ENCODE measurements at regions not wholly inside any gene's neighbourhood (a gene's known extent, or its start where the extent isn't known, plus 50 kb on each side); places are given as distances from the start of the nearest gene placed in this dataset.

- Histone ChIP-seq H2BK15ac (ENCODE audit: low read length) (no peak overlapping the region), H2BK12ac (ENCODE audit: low read length) (no peak overlapping the region), H3K9ac (ENCODE audit: low read depth, low read length, poor library complexity) (no peak overlapping the region), H3K14ac (ENCODE audit: low read length) (no peak overlapping the region), H2AK5ac (ENCODE audit: low read depth, low read length) (no peak overlapping the region), H3K4me1 (ENCODE audit: control insufficient read depth in 2 of 2, insufficient read depth in 1 of 2, low read depth in 1 of 2, low read length in 2 of 2) (peaks cover 4 to 10% of the 10 kb centered on the region in 2 donors), H3K27me3 (ENCODE audit: control insufficient read depth in 3 of 3, insufficient read depth in 3 of 3, low read depth in 1 of 3, low read length in 3 of 3) (no peaks in the 10 kb centered on the region), H4K91ac (ENCODE audit: low read depth, low read length, poor library complexity) (no peak overlapping the region), H3K18ac (ENCODE audit: low read length) (no peak overlapping the region), H3K36me3 (replicated peaks in 1 of 2; ENCODE audit: control insufficient read depth in 2 of 2, insufficient read depth in 2 of 2, low read length in 2 of 2) (no peaks in the 10 kb centered on the region), H2BK5ac (ENCODE audit: low read length) (no peak overlapping the region), H3K4ac (ENCODE audit: low read length) (no peak overlapping the region), H3K4me3 (ENCODE audit: low read length in 2 of 2) (no peak overlapping the region), H3K79me1 (ENCODE audit: low read depth, low read length) (no peaks in the 10 kb centered on the region), H2BK120ac (ENCODE audit: low read depth, low read length) (no peak overlapping the region), H4K8ac (ENCODE audit: low read depth, low read length) (no peak overlapping the region), H3K4me2 (ENCODE audit: insufficient read depth, low read length, poor library complexity, severe bottlenecking) (no peak overlapping the region), H3K9me3 (replicated peaks in 1 of 2; ENCODE audit: control insufficient read depth in 2 of 2, insufficient read depth in 1 of 2, low read depth in 1 of 2, low read length in 2 of 2) (no peaks in the 10 kb centered on the region), H3K23ac (ENCODE audit: low read depth, low read length, poor library complexity) (no peak overlapping the region), H2AFZ (ENCODE audit: low read length) (peak overlapping the region; percentile 5), H3K27ac (replicated peaks; ENCODE audit: low read length) (no peak overlapping the region)
- DNase-seq (ENCODE audit: low spot score): no peak
- no CpG with 5 or more reads among the region's 1 CpG for WGBS, 2 donors (ENCODE audit: extremely low coverage in 2 of 2, insufficient read length in 2 of 2, insufficient replicate concordance in 1 of 2)
Observed at GRCh38 chr11:80328774-80329173, 887.9 kb upstream of the TENM4 start.

- no peak overlapping the region for H3K27ac ChIP-seq (replicated peaks; ENCODE audit: low read length)
- no peak overlapping the region for H2BK15ac ChIP-seq (ENCODE audit: low read length)
- H2BK5ac ChIP-seq (ENCODE audit: low read length): no peak overlapping the region
- H3K4me3 ChIP-seq (ENCODE audit: low read length in 2 of 2): no peak overlapping the region
- no peaks in the 10 kb centered on the region for H3K27me3 ChIP-seq (ENCODE audit: control insufficient read depth in 3 of 3, insufficient read depth in 3 of 3, low read depth in 1 of 3, low read length in 3 of 3)
- no peaks in the 10 kb centered on the region for H3K9me3 ChIP-seq (replicated peaks in 1 of 2; ENCODE audit: control insufficient read depth in 2 of 2, insufficient read depth in 1 of 2, low read depth in 1 of 2, low read length in 2 of 2)
- H2BK12ac ChIP-seq (ENCODE audit: low read length): no peak overlapping the region
- H4K91ac ChIP-seq (ENCODE audit: low read depth, low read length, poor library complexity): no peak overlapping the region
- no peak overlapping the region for H3K23ac ChIP-seq (ENCODE audit: low read depth, low read length, poor library complexity)
- DNase-seq (ENCODE audit: low spot score): peak; percentile 14
- H3K4ac ChIP-seq (ENCODE audit: low read length): no peak overlapping the region
- no peak overlapping the region for H3K14ac ChIP-seq (ENCODE audit: low read length)
- no peak overlapping the region for H2AK5ac ChIP-seq (ENCODE audit: low read depth, low read length)
- no peak overlapping the region for H2BK120ac ChIP-seq (ENCODE audit: low read depth, low read length)
- H3K18ac ChIP-seq (ENCODE audit: low read length): no peak overlapping the region
- WGBS, 2 donors (ENCODE audit: extremely low coverage in 2 of 2, insufficient read length in 2 of 2, insufficient replicate concordance in 1 of 2): no CpG with 5 or more reads among the region's 4 CpGs
- peaks cover 4 to 10% of the 10 kb centered on the region in 2 donors for H3K4me1 ChIP-seq (ENCODE audit: control insufficient read depth in 2 of 2, insufficient read depth in 1 of 2, low read depth in 1 of 2, low read length in 2 of 2)
- no peaks in the 10 kb centered on the region for H3K36me3 ChIP-seq (replicated peaks in 1 of 2; ENCODE audit: control insufficient read depth in 2 of 2, insufficient read depth in 2 of 2, low read length in 2 of 2)
- H4K8ac ChIP-seq (ENCODE audit: low read depth, low read length): no peak overlapping the region
- H3K4me2 ChIP-seq (ENCODE audit: insufficient read depth, low read length, poor library complexity, severe bottlenecking): no peak overlapping the region
- H3K79me1 ChIP-seq (ENCODE audit: low read depth, low read length): no peaks in the 10 kb centered on the region
- peak overlapping the region; percentile 5 for H2AFZ ChIP-seq (ENCODE audit: low read length)
- H3K9ac ChIP-seq (ENCODE audit: low read depth, low read length, poor library complexity): no peak overlapping the region
Observed at GRCh38 chr11:80327956-80328614, 887.3 kb upstream of the TENM4 start.

GRCh38 chr11:80321786-80322185, 881.0 kb upstream of the TENM4 start:
- Histone ChIP-seq H3K4ac (ENCODE audit: low read length) (no peak overlapping the region), H2BK5ac (ENCODE audit: low read length) (no peak overlapping the region), H3K36me3 (replicated peaks in 1 of 2; ENCODE audit: control insufficient read depth in 2 of 2, insufficient read depth in 2 of 2, low read length in 2 of 2) (no peaks in the 10 kb centered on the region), H3K23ac (ENCODE audit: low read depth, low read length, poor library complexity) (no peak overlapping the region), H4K91ac (ENCODE audit: low read depth, low read length, poor library complexity) (no peak overlapping the region), H3K27ac (replicated peaks; ENCODE audit: low read length) (no peak overlapping the region), H2BK120ac (ENCODE audit: low read depth, low read length) (no peak overlapping the region), H2AK5ac (ENCODE audit: low read depth, low read length) (no peak overlapping the region), H3K4me1 (ENCODE audit: control insufficient read depth in 2 of 2, insufficient read depth in 1 of 2, low read depth in 1 of 2, low read length in 2 of 2) (no peaks in the 10 kb centered on the region), H4K8ac (ENCODE audit: low read depth, low read length) (no peak overlapping the region), H2BK15ac (ENCODE audit: low read length) (no peak overlapping the region), H3K27me3 (ENCODE audit: control insufficient read depth in 3 of 3, insufficient read depth in 3 of 3, low read depth in 1 of 3, low read length in 3 of 3) (no peaks in the 10 kb centered on the region), H3K18ac (ENCODE audit: low read length) (no peak overlapping the region), H2BK12ac (ENCODE audit: low read length) (no peak overlapping the region), H3K9me3 (replicated peaks in 1 of 2; ENCODE audit: control insufficient read depth in 2 of 2, insufficient read depth in 1 of 2, low read depth in 1 of 2, low read length in 2 of 2) (no peaks in the 10 kb centered on the region), H3K4me3 (ENCODE audit: low read length in 2 of 2) (no peak overlapping the region), H3K79me1 (ENCODE audit: low read depth, low read length) (no peaks in the 10 kb centered on the region), H3K14ac (ENCODE audit: low read length) (no peak overlapping the region), H3K9ac (ENCODE audit: low read depth, low read length, poor library complexity) (no peak overlapping the region), H2AFZ (ENCODE audit: low read length) (no peak overlapping the region), H3K4me2 (ENCODE audit: insufficient read depth, low read length, poor library complexity, severe bottlenecking) (no peak overlapping the region)
- DNase-seq (ENCODE audit: low spot score): no peak
- WGBS, 2 donors (ENCODE audit: extremely low coverage in 2 of 2, insufficient read length in 2 of 2, insufficient replicate concordance in 1 of 2): no CpG with 5 or more reads among the region's 2 CpGs

- Histone ChIP-seq H4K8ac (ENCODE audit: low read depth, low read length) (no peak overlapping the region), H3K9ac (ENCODE audit: low read depth, low read length, poor library complexity) (no peak overlapping the region), H3K36me3 (replicated peaks in 1 of 2; ENCODE audit: control insufficient read depth in 2 of 2, insufficient read depth in 2 of 2, low read length in 2 of 2) (no peaks in the 10 kb centered on the region), H2BK120ac (ENCODE audit: low read depth, low read length) (no peak overlapping the region), H3K9me3 (replicated peaks in 1 of 2; ENCODE audit: control insufficient read depth in 2 of 2, insufficient read depth in 1 of 2, low read depth in 1 of 2, low read length in 2 of 2) (no peaks in the 10 kb centered on the region), H3K18ac (ENCODE audit: low read length) (no peak overlapping the region), H3K27me3 (ENCODE audit: control insufficient read depth in 3 of 3, insufficient read depth in 3 of 3, low read depth in 1 of 3, low read length in 3 of 3) (no peaks in the 10 kb centered on the region), H3K4me1 (ENCODE audit: control insufficient read depth in 2 of 2, insufficient read depth in 1 of 2, low read depth in 1 of 2, low read length in 2 of 2) (no peaks in the 10 kb centered on the region), H2BK12ac (ENCODE audit: low read length) (no peak overlapping the region), H3K4me3 (ENCODE audit: low read length in 2 of 2) (no peak overlapping the region), H2AK5ac (ENCODE audit: low read depth, low read length) (no peak overlapping the region), H2BK15ac (ENCODE audit: low read length) (no peak overlapping the region), H4K91ac (ENCODE audit: low read depth, low read length, poor library complexity) (no peak overlapping the region), H2AFZ (ENCODE audit: low read length) (no peak overlapping the region), H3K4ac (ENCODE audit: low read length) (no peak overlapping the region), H3K23ac (ENCODE audit: low read depth, low read length, poor library complexity) (no peak overlapping the region), H3K79me1 (ENCODE audit: low read depth, low read length) (no peaks in the 10 kb centered on the region), H3K4me2 (ENCODE audit: insufficient read depth, low read length, poor library complexity, severe bottlenecking) (no peak overlapping the region), H2BK5ac (ENCODE audit: low read length) (no peak overlapping the region), H3K14ac (ENCODE audit: low read length) (no peak overlapping the region), H3K27ac (replicated peaks; ENCODE audit: low read length) (no peak overlapping the region)
- WGBS, 2 donors (ENCODE audit: extremely low coverage in 2 of 2, insufficient read length in 2 of 2, insufficient replicate concordance in 1 of 2): no CpG with 5 or more reads among the region's 4 CpGs
- no peak for DNase-seq (ENCODE audit: low spot score)
Observed at GRCh38 chr11:80320765-80321164, 879.9 kb upstream of the TENM4 start.
